GM10266 (cell line): ENCODE measurements at regions not wholly inside any gene's neighbourhood (a gene's known extent, or its start where the extent isn't known, plus 50 kb on each side); places are given as distances from the start of the nearest gene placed in this dataset.

ENCODE experiments used
- DNase-seq: peaks from one replicate; pipeline ENCODE4 v3.0.0; 2012; ENCODE audit errors: extremely low spot score
- TF ChIP-seq, protein P1 (sequence below): IDR thresholded peaks from 2 replicates; pipeline ENCODE4 v1.5.1; 2012; ENCODE audit warnings: mild to moderate bottlenecking, low read depth; ENCODE audit not compliant: control insufficient read depth, insufficient read depth; ENCODE audit errors: missing control alignments

DNA sequence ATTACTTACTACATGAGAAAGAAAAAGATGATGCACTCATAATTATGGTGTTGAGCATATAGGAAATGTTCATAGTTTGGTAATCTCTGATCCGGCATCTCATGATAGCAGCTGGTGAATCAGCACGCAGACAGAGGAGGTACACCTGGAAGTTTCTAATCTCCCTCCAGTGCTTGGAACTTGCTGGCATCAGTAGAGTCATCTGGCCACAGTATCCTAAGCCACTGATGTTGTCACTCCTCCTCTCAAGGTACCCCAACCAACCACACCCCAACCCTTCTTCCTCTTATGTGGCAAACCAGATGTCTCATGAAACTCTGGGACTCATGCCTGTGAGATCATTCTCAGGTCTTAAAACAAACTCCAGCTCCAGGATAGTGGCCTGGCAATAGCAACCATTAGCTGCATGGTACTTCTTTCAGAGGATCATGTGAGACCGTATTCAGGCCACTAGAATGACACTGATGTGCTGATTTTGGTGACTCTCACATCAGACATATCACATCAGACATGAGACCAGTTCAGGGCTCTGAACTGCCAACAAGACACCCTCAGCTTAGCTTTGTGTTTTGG is 143.0 kb downstream of the RASSF9 start:
- TF ChIP-seq, protein P1, sequence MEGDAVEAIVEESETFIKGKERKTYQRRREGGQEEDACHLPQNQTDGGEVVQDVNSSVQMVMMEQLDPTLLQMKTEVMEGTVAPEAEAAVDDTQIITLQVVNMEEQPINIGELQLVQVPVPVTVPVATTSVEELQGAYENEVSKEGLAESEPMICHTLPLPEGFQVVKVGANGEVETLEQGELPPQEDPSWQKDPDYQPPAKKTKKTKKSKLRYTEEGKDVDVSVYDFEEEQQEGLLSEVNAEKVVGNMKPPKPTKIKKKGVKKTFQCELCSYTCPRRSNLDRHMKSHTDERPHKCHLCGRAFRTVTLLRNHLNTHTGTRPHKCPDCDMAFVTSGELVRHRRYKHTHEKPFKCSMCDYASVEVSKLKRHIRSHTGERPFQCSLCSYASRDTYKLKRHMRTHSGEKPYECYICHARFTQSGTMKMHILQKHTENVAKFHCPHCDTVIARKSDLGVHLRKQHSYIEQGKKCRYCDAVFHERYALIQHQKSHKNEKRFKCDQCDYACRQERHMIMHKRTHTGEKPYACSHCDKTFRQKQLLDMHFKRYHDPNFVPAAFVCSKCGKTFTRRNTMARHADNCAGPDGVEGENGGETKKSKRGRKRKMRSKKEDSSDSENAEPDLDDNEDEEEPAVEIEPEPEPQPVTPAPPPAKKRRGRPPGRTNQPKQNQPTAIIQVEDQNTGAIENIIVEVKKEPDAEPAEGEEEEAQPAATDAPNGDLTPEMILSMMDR = no peak
- no peak for DNase-seq

DNA sequence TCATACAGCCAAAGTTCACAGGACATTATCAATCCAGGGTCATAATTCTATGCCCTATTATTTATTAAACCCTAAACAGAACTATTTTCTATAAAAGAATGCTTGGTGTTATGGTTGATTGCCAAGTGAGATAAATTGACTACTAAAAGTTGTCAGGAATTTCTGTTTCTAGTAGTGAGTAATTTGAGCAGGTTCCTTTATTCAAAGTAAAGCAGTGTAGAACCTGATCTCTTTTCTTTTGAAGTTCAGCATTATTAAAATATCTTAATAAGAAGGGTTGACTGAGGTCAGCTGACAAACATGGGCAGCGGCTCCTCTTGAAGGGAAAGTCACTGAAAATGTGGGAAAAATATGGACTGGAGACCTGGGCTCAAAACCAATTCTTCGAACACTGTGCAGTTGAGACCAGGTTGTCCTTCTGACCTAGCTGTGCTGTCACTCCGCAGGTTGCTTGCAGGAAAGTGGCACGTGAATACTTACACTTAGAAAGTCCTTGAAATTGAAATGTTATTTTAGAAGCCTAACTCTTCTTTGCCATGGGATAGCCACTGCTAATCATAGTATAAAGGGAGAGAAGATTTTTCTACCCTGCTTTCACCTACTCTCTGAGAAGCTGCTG is 141.0 kb downstream of the RASSF9 start:
- TF ChIP-seq, protein P1 = no peak
- no peak for DNase-seq

DNA sequence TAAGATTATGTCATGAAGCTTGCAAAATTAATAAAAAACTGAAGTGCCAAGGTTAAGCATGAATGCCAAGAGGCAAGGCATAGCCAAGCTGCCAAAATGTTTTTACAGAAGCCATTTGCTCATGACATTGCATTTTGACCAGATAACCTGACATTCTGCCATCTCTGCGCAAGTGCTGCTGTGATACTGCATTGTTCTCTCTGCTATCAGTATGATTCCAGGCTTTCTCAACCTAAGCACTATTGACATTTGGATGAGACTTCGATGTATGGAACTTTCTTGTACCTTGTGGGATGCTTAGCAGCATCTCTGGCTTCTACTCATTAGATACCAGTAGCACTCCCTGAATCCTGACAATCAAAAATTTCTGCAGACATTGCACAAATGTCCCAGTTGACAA is 139.2 kb downstream of the RASSF9 start:
- TF ChIP-seq, protein P1 = no peak
- DNase-seq = no peak

DNA sequence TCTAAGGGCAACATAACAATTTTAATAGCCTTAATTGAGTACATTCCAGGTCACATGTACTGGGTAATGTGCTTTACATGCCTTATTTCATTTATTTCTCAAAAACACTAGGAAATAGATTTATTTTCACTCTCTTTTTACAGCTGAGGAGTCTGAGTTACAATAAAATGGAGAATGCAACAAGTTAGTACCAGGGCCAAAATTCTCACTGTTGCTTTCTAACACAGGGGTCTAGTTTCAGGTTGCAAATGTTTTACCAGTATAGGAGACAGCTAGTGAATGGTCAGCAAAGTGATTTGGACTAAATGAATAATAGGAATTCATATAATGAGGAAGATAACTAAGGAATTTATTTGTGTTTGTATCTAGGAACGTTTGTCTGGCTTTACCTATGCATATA is 137.3 kb downstream of the RASSF9 start:
- no peak for DNase-seq
- TF ChIP-seq, protein P1 = no peak

DNA sequence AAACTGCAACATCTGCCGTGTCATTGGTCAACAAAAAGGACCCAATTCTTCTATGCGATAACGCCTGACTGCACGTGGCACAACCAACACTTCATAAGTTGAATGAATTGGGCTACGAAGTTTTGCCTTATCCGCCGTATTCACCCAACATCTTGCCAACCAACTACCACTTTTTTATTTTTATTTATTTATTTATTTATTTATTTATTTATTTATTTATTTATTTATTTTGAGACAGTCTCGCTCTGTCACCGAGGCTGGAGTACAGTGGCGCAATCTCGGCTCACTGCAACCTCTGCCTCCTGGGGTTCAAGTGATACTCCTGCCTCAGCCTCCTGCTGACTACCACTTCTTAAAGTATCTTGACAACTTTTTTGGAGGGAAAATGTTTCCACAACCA is 127.4 kb downstream of the RASSF9 start:
- DNase-seq = no peak
- TF ChIP-seq, protein P1 = no peak

DNA sequence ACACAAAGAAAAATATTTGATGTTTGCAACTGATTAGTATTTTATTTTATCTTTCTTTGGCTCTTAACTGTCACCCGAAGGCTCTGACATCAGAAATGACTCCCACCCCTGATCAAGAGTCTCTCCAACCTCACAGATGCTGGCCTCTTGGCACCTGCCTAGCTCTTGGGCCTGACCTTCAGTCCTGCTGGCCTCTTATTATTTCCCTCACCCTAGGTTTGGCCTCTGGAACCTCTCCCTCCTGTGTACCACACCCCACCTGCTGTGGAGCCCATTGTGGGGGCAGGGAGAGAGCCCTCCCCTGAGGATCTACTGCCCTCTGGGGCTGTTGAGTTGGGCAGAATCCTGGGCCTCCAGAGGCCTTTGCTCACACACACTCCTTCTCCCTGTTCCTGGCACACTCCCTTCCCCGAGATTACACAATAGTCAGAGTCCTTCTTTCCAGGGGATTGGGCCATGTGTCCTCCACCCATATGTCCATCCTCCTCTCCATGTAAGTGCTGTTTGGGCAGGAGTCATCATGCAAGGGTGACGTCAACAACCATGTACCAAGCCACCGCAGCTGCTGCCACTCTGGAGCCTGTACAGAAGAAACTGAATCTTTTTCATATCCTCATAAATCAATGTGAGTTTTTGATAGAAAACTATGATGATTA is 124.3 kb downstream of the RASSF9 start:
- TF ChIP-seq, protein P1 = no peak
- no peak for DNase-seq

DNA sequence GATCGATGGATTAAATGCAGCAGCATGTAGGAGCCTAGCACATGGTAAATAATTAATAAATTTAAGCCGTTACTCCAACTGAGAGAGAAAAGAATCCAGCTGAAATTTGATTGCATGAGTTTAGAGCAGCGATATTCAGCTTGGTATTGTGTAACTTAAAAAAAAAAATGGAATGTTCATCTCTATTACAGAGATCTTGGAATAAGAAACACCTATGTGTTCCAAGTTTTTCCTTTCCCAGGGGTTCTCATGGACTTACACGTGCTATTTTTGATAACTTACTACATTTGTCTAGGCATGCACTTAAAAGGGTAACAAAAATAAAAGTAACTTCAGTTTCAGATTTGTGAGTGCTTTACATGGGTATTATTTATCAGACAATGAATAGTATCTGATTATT is 122.8 kb downstream of the RASSF9 start:
- DNase-seq = no peak
- TF ChIP-seq, protein P1 = no peak
